HEK293 (cell line): ENCODE measurements at regions not wholly inside any gene's neighbourhood (a gene's known extent, or its start where the extent isn't known, plus 50 kb on each side); places are given as distances from the start of the nearest gene placed in this dataset.

ENCODE experiments used
- CTCF ChIA-PET: fragments of 350-600 bp; formaldehyde crosslinking; extraction: SDS; loops from one replicate; lab custom pipeline; 2021; ENCODE audit warnings: antibody characterized with exemption; lab: Yijun Ruan, JAX
- POLR2A ChIA-PET: fragments of 300-600 bp; formaldehyde crosslinking; extraction: SDS; loops from one replicate; lab custom pipeline; 2020; ENCODE audit warnings: antibody characterized with exemption, inconsistent platforms; lab: Yijun Ruan, JAX
- H3K27ac ChIP-seq: fragments of 200-500 bp; sonication (Bioruptor generic); 2 replicates; pipeline ENCODE4 v1.5.1; 2014; ENCODE audit warnings: low read depth, low read length, control low read depth, inconsistent platforms; ENCODE audit errors: extremely low read depth
- H3K36me3 ChIP-seq, 2 experiments: fragments of 200-500 bp in 1 of 2; sonication (Bioruptor generic) in 1 of 2; 1 replicate in 1 of 2; 2 replicates in 1 of 2; pipeline ENCODE4 v1.5.1; 2014 to 2017; ENCODE audit warnings: inconsistent platforms in 2 of 2, low read length in 2 of 2; ENCODE audit not compliant: control insufficient read depth in 2 of 2, insufficient read depth in 1 of 2
- H3K4me1 ChIP-seq: fragments of 200-500 bp; sonication (Bioruptor generic); 2 replicates; pipeline ENCODE4 v1.5.1; 2014; ENCODE audit warnings: mild to moderate bottlenecking, low read length, inconsistent platforms; ENCODE audit not compliant: control insufficient read depth, insufficient read depth
- H3K4me3 ChIP-seq: 2 replicates; pipeline ENCODE4 v1.5.1; 2011; ENCODE audit warnings: low read depth, mild to moderate bottlenecking, control low read depth, low read length, moderate library complexity
- H3K9me3 ChIP-seq: fragments of 200-500 bp; sonication (Bioruptor generic); 2 replicates; pipeline ENCODE4 v1.5.1; 2014; ENCODE audit warnings: low read depth, low read length, inconsistent platforms; ENCODE audit not compliant: control insufficient read depth, insufficient read depth
- GFI1B ChIP-seq: fragments of 450-650 bp; formaldehyde crosslinking; IDR thresholded peaks from 2 replicates; pipeline ENCODE4 v1.5.1; 2016; ENCODE audit warnings: missing biosample characterization, missing genetic modification characterization
- MZF1 ChIP-seq: fragments of 450-650 bp; formaldehyde crosslinking; IDR thresholded peaks from 2 replicates; pipeline ENCODE4 v1.5.1; 2017; ENCODE audit warnings: missing biosample characterization, missing genetic modification characterization, borderline replicate concordance
- OVOL3 ChIP-seq: fragments of 450-650 bp; formaldehyde crosslinking; IDR thresholded peaks from 2 replicates; pipeline ENCODE4 v1.5.1; 2016; ENCODE audit warnings: missing biosample characterization, missing genetic modification characterization
- ZBTB17 ChIP-seq: fragments of 450-650 bp; formaldehyde crosslinking; IDR thresholded peaks from 2 replicates; pipeline ENCODE4 v1.5.1; 2016; ENCODE audit warnings: missing biosample characterization, missing genetic modification characterization
- ZNF140 ChIP-seq: fragments of 450-650 bp; formaldehyde crosslinking; IDR thresholded peaks from 2 replicates; pipeline ENCODE4 v1.5.1; 2016; ENCODE audit warnings: missing biosample characterization, missing genetic modification characterization
- ZNF274 ChIP-seq, 2 experiments: fragments of 200-500 bp in 1 of 2; fragments of 450-650 bp in 1 of 2; sonication (Bioruptor generic) in 1 of 2; formaldehyde crosslinking in 1 of 2; IDR thresholded peaks; 2 replicates each; pipeline versions ENCODE4 v1.5.1 to v1.6.1; 2014 to 2016; ENCODE audit warnings: borderline replicate concordance in 1 of 2, inconsistent platforms in 1 of 2, low read length in 1 of 2, missing biosample characterization in 1 of 2, missing genetic modification characterization in 1 of 2
- ZNF302 ChIP-seq: fragments of 450-650 bp; formaldehyde crosslinking; IDR thresholded peaks from 2 replicates; pipeline ENCODE4 v1.5.1; 2016; ENCODE audit warnings: missing biosample characterization, missing genetic modification characterization, low read depth
- ZNF341 ChIP-seq: fragments of 450-650 bp; formaldehyde crosslinking; IDR thresholded peaks from 2 replicates; pipeline ENCODE4; 2016; ENCODE audit warnings: low read depth, missing biosample characterization, missing genetic modification characterization
- ZNF391 ChIP-seq: fragments of 450-650 bp; formaldehyde crosslinking; IDR thresholded peaks from 2 replicates; pipeline ENCODE4 v1.5.1; 2016; ENCODE audit warnings: low read depth, missing biosample characterization, missing genetic modification characterization, borderline replicate concordance
- ZNF529 ChIP-seq: fragments of 450-650 bp; formaldehyde crosslinking; IDR thresholded peaks from 2 replicates; pipeline ENCODE4 v1.5.1; 2017; ENCODE audit warnings: missing genetic modification characterization, missing biosample characterization; ENCODE audit not compliant: insufficient replicate concordance
- ZNF558 ChIP-seq: fragments of 450-650 bp; formaldehyde crosslinking; IDR thresholded peaks from 2 replicates; pipeline ENCODE4 v1.5.1; 2016; ENCODE audit warnings: missing biosample characterization, missing genetic modification characterization
- ZNF629 ChIP-seq: fragments of 450-650 bp; formaldehyde crosslinking; IDR thresholded peaks from 2 replicates; pipeline ENCODE4 v1.5.1; 2017; ENCODE audit warnings: missing biosample characterization, missing genetic modification characterization
- TF ChIP-seq, protein P1 (sequence below): fragments of 450-650 bp; formaldehyde crosslinking; IDR thresholded peaks from 2 replicates; pipeline ENCODE4 v1.5.1; 2016; ENCODE audit warnings: missing biosample characterization, missing genetic modification characterization
- TF ChIP-seq, protein P2 (sequence below): fragments of 450-650 bp; formaldehyde crosslinking; IDR thresholded peaks from 2 replicates; pipeline ENCODE4 v1.5.1; 2016; ENCODE audit warnings: missing biosample characterization, missing genetic modification characterization
- TF ChIP-seq, protein P3 (sequence below): fragments of 450-650 bp; formaldehyde crosslinking; IDR thresholded peaks from 2 replicates; pipeline ENCODE4 v1.5.1; 2016; ENCODE audit warnings: missing biosample characterization, missing genetic modification characterization
- TF ChIP-seq, protein P4 (sequence below): fragments of 450-650 bp; formaldehyde crosslinking; IDR thresholded peaks from 2 replicates; pipeline ENCODE4 v1.5.1; 2017; ENCODE audit warnings: missing biosample characterization, missing genetic modification characterization
- TF ChIP-seq, protein P5 (sequence below): fragments of 450-650 bp; formaldehyde crosslinking; IDR thresholded peaks from 2 replicates; pipeline ENCODE4 v1.5.1; 2016; ENCODE audit warnings: missing biosample characterization, missing genetic modification characterization, borderline replicate concordance

DNA sequence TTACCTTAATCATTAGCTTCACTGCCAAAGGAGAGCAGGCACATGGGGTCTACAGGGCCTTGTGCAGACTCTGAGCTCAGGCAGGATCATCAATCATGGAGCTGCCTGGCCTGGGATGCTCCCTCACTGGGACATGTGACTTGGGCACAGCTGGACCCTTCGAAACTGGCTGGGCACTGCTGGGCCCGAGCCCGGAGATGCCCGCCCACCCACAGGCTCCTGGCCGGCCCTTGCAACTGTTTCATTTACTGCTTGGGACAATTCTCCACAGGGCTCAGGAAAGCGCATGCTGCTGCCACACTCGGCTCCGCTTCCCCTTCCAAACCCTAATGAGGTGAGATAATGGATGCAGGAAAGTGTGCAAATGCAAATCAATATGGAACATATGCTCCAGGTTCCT is 387.5 kb downstream of the TRIM36 start:
- ChIA-PET CTCF (interaction anchor here (0.5 kb wide), 1 partner anchor 162 kb away, joined by 3 read pairs; no protein-coding TSS in a partner anchor), POLR2A (no interaction called here)
- no peak for TF ChIP-seq ZNF302 (tag by site-specific recombination)
- TF ChIP-seq GFI1B (tag by site-specific recombination), result no peak
- TF ChIP-seq ZNF274 (IDR thresholded peaks at IDR 0.05; ENCODE audit: low read length), result no peak
- no peak for TF ChIP-seq ZNF274 (tag by site-specific recombination; IDR thresholded peaks at IDR 0.05; ENCODE audit: borderline replicate concordance)
- no peak for TF ChIP-seq ZNF391
- no peak for TF ChIP-seq OVOL3
- TF ChIP-seq, protein P1, sequence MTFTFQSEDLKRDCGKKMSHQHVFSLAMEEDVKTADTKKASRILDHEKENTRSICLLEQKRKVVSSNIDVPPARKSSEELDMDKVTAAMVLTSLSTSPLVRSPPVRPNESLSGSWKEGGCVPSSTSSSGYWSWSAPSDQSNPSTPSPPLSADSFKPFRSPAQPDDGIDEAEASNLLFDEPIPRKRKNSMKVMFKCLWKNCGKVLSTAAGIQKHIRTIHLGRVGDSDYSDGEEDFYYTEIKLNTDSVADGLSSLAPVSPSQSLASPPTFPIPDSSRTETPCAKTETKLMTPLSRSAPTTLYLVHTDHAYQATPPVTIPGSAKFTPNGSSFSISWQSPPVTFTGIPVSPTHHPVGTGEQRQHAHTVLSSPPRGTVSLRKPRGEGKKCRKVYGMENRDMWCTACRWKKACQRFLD (tag by site-specific recombination), result no peak
- TF ChIP-seq ZNF529 (tag by site-specific recombination), result no peak
- TF ChIP-seq, protein P2, sequence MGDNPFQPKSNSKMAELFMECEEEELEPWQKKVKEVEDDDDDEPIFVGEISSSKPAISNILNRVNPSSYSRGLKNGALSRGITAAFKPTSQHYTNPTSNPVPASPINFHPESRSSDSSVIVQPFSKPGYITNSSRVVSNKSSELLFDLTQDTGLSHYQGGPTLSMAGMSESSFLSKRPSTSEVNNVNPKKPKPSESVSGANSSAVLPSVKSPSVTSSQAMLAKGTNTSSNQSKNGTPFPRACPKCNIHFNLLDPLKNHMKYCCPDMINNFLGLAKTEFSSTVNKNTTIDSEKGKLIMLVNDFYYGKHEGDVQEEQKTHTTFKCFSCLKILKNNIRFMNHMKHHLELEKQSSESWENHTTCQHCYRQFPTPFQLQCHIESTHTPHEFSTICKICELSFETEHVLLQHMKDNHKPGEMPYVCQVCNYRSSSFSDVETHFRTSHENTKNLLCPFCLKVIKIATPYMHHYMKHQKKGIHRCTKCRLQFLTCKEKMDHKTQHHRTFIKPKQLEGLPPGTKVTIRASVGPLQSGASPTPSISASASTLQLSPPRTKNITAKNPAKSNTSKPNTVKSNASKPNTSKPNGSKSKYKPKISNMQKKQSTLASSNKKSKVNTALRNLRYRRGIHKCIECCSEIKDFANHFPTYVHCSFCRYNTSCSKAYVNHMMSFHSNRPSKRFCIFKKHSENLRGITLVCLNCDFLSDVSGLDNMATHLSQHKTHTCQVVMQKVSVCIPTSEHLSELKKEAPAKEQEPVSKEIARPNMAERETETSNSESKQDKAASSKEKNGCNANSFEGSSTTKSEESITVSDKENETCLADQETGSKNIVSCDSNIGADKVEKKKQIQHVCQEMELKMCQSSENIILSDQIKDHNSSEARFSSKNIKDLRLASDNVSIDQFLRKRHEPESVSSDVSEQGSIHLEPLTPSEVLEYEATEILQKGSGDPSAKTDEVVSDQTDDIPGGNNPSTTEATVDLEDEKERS (tag by site-specific recombination), result no peak
- TF ChIP-seq, protein P3, sequence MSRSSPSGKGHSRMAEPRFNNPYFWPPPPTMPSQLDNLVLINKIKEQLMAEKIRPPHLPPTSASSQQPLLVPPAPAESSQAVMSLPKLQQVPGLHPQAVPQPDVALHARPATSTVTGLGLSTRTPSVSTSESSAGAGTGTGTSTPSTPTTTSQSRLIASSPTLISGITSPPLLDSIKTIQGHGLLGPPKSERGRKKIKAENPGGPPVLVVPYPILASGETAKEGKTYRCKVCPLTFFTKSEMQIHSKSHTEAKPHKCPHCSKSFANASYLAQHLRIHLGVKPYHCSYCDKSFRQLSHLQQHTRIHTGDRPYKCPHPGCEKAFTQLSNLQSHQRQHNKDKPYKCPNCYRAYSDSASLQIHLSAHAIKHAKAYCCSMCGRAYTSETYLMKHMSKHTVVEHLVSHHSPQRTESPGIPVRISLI (tag by site-specific recombination), result no peak
- TF ChIP-seq, protein P4, sequence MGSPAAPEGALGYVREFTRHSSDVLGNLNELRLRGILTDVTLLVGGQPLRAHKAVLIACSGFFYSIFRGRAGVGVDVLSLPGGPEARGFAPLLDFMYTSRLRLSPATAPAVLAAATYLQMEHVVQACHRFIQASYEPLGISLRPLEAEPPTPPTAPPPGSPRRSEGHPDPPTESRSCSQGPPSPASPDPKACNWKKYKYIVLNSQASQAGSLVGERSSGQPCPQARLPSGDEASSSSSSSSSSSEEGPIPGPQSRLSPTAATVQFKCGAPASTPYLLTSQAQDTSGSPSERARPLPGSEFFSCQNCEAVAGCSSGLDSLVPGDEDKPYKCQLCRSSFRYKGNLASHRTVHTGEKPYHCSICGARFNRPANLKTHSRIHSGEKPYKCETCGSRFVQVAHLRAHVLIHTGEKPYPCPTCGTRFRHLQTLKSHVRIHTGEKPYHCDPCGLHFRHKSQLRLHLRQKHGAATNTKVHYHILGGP, result no peak
- Histone ChIP-seq H3K27ac (no peak overlapping the region), H3K9me3 (no peaks in the 10 kb centered on the region), H3K4me1 (no peaks in the 10 kb centered on the region), H3K36me3 (no peaks in the 10 kb centered on the region), H3K4me3 (no peak overlapping the region)

DNA sequence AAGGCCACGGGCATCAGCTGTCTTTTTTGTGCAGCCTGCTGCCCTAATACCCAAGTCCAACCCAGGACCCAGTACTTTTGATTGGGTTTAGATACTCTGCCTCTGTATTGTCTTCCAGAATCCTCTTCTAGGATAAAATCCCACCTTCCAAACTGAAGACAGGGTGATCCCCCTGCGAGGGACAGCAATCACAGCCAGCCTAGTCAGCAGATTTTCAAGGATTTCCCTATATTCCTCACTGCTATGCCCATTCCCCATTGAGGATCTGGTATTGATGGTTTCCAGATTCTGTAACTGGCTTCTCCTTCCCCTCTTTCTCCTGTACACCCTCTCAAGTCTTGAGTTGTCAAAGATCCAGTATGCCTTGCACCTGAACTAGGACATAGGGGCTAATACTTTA is 389.4 kb downstream of the TRIM36 start:
- Histone ChIP-seq H3K4me3 (no peak overlapping the region), H3K4me1 (no peaks in the 10 kb centered on the region), H3K27ac (no peak overlapping the region), H3K9me3 (no peaks in the 10 kb centered on the region), H3K36me3 (no peaks in the 10 kb centered on the region)
- POLR2A ChIA-PET, result no interaction called here
- CTCF ChIA-PET, result no interaction called here
- TF ChIP-seq, protein P5, sequence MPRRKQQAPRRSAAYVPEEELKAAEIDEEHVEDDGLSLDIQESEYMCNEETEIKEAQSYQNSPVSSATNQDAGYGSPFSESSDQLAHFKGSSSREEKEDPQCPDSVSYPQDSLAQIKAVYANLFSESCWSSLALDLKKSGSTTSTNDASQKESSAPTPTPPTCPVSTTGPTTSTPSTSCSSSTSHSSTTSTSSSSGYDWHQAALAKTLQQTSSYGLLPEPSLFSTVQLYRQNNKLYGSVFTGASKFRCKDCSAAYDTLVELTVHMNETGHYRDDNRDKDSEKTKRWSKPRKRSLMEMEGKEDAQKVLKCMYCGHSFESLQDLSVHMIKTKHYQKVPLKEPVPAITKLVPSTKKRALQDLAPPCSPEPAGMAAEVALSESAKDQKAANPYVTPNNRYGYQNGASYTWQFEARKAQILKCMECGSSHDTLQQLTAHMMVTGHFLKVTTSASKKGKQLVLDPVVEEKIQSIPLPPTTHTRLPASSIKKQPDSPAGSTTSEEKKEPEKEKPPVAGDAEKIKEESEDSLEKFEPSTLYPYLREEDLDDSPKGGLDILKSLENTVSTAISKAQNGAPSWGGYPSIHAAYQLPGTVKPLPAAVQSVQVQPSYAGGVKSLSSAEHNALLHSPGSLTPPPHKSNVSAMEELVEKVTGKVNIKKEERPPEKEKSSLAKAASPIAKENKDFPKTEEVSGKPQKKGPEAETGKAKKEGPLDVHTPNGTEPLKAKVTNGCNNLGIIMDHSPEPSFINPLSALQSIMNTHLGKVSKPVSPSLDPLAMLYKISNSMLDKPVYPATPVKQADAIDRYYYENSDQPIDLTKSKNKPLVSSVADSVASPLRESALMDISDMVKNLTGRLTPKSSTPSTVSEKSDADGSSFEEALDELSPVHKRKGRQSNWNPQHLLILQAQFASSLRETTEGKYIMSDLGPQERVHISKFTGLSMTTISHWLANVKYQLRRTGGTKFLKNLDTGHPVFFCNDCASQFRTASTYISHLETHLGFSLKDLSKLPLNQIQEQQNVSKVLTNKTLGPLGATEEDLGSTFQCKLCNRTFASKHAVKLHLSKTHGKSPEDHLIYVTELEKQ (tag by site-specific recombination), result no peak
- no peak for TF ChIP-seq MZF1 (tag by site-specific recombination)
- no peak for TF ChIP-seq ZNF558 (tag by site-specific recombination)
- no peak for TF ChIP-seq ZNF140 (tag by site-specific recombination)
- no peak for TF ChIP-seq ZNF629 (tag by site-specific recombination)
- TF ChIP-seq ZBTB17 (tag by site-specific recombination), result no peak
- TF ChIP-seq ZNF341 (tag by site-specific recombination), result no peak
